ENCODE measurements at regions not wholly inside any gene's neighbourhood (a gene's known extent, or its start where the extent isn't known, plus 50 kb on each side); places are given as distances from the start of the nearest gene placed in this dataset.

- TF ChIP-seq GTF2F1 (IDR thresholded peaks at IDR 0.05; ENCODE audit: borderline replicate concordance, low read depth, low read length) (no peak), CREB1 (IDR thresholded peaks at IDR 0.05) (no peak), POLR2A (IDR thresholded peaks at IDR 0.05; ENCODE audit: control extremely low read depth in 1 of 2, low read depth in 2 of 2, low read length in 2 of 2) (no peak), ATF2 (IDR thresholded peaks at IDR 0.05; ENCODE audit: low read length) (no peak), RAD21 (IDR thresholded peaks at IDR 0.05 in 1 of 2, conservative IDR thresholded peaks at IDR 0.05 in 1 of 2; ENCODE audit: low read depth in 2 of 2, low read length in 2 of 2) (no peak), SIN3A (conservative IDR thresholded peaks at IDR 0.05 in 1 of 2, IDR thresholded peaks at IDR 0.05 in 1 of 2; ENCODE audit: low read depth in 1 of 2, low read length in 2 of 2) (no peak), CHD7 (IDR thresholded peaks at IDR 0.05; ENCODE audit: insufficient replicate concordance, low read length) (no peak)
Measured at GRCh38 chr6:167221400-167222201, 63.8 kb upstream of the GPR31 start (continued).

Data from H1 (cell line).